Mesendoderm (in vitro differentiated cells): ENCODE measurements at regions not wholly inside any gene's neighbourhood (a gene's known extent, or its start where the extent isn't known, plus 50 kb on each side); places are given as distances from the start of the nearest gene placed in this dataset.

Source experiments
- DNase-seq: peaks from one replicate; pipeline ENCODE4 v3.0.0; 2013
- H2AK5ac ChIP-seq: 2 replicates; pipeline ENCODE4 v1.6.1; 2013; ENCODE audit warnings: low read length, inconsistent platforms
- H2BK120ac ChIP-seq: 2 replicates; pipeline ENCODE4 v1.6.1; 2013; ENCODE audit warnings: low read depth, mild to moderate bottlenecking, low read length, moderate library complexity, mixed read lengths
- H2BK15ac ChIP-seq: replicated peaks from 2 replicates; pipeline ENCODE4 v1.6.1; 2013; ENCODE audit warnings: low read depth, mild to moderate bottlenecking, moderate library complexity
- H2BK5ac ChIP-seq: 2 replicates; pipeline ENCODE4 v1.6.1; 2013; ENCODE audit warnings: low read length, inconsistent platforms
- H3K18ac ChIP-seq: 2 replicates; pipeline ENCODE4 v1.6.1; 2013; ENCODE audit warnings: mild to moderate bottlenecking, low read length, mixed read lengths
- H3K23ac ChIP-seq: one replicate; pipeline ENCODE4 v1.6.1; 2013; ENCODE audit warnings: low read length
- H3K27ac ChIP-seq: 2 replicates; pipeline ENCODE4 v1.5.1; 2013; ENCODE audit warnings: low read depth, mild to moderate bottlenecking, inconsistent platforms, low read length, moderate library complexity
- H3K27me3 ChIP-seq: 2 replicates; pipeline ENCODE4 v1.6.1; 2013; ENCODE audit warnings: low read length, control low read depth, mild to moderate bottlenecking, inconsistent platforms; ENCODE audit not compliant: insufficient read depth, poor library complexity
- H3K36me3 ChIP-seq: 2 replicates; pipeline ENCODE4 v1.6.1; 2013; ENCODE audit warnings: low read length, inconsistent platforms; ENCODE audit not compliant: control insufficient read depth, insufficient read depth
- H3K4ac ChIP-seq: one replicate; pipeline ENCODE4 v1.6.1; 2013; ENCODE audit warnings: low read depth, mild to moderate bottlenecking, low read length, moderate library complexity
- H3K4me1 ChIP-seq: 2 replicates; pipeline ENCODE4 v1.6.1; 2013; ENCODE audit warnings: low read depth, low read length, inconsistent platforms; ENCODE audit not compliant: control insufficient read depth
- H3K4me2 ChIP-seq: 2 replicates; pipeline ENCODE4 v1.6.1; 2013; ENCODE audit warnings: low read length
- H3K4me3 ChIP-seq: 2 replicates; pipeline ENCODE4 v1.5.1; 2013; ENCODE audit warnings: mild to moderate bottlenecking, low read length
- H3K56ac ChIP-seq: one replicate; pipeline ENCODE4 v1.6.1; 2013; ENCODE audit warnings: low read length
- H3K79me1 ChIP-seq: 2 replicates; pipeline ENCODE4 v1.6.1; 2013; ENCODE audit warnings: low read length, inconsistent platforms
- H3K79me2 ChIP-seq: 2 replicates; pipeline ENCODE4 v1.6.1; 2013; ENCODE audit warnings: mild to moderate bottlenecking, low read length; ENCODE audit not compliant: control insufficient read depth, insufficient read depth
- H3K9ac ChIP-seq: 2 replicates; pipeline ENCODE4 v1.6.1; 2013; ENCODE audit warnings: low read length, inconsistent platforms
- H4K5ac ChIP-seq: one replicate; pipeline ENCODE4 v1.6.1; 2013; ENCODE audit warnings: low read length
- H4K8ac ChIP-seq: one replicate; pipeline ENCODE4 v1.6.1; 2013; ENCODE audit warnings: low read depth, mild to moderate bottlenecking, control low read depth, low read length, moderate library complexity
- WGBS: extraction: QIAGEN DNeasy Blood & Tissue Kit; methylation state at CpG from one replicate; pipeline ENCODE4 v1.1.7; 2013; ENCODE audit warnings: low lambda C conversion rate, missing lambda C conversion rate; ENCODE audit not compliant: insufficient coverage; ENCODE audit errors: extremely low coverage; 5-methylcytosine and 5-hydroxymethylcytosine counted together

DNA sequence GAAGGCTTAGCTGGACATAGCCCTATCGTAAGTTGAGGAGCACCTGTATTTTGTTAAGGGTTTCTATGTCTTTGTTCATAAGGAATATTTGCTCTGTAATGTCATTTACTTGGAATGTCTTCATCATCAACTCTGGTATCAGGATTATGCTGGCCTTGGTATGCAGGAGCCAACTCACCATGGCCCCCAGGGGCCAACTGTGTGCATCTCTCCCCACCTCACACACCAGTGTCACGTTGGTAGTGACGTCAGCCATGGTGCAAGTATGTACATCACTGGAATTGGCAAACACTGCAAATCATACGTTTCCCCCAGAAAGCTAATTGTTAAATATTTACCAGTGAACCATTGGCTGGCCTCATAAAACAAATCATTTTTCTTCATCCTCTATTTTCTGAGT is 70.8 kb downstream of the YTHDF1 start:
- no peak overlapping the region for H3K23ac ChIP-seq
- no CpG with 5 or more reads among the region's 4 CpGs for WGBS
- DNase-seq, result no peak

GRCh38 chr20:63142933-63143332 is 73.0 kb downstream of the YTHDF1 start:
- H3K9ac ChIP-seq, result no peak overlapping the region
- no peak for DNase-seq
- H2AK5ac ChIP-seq, result no peak overlapping the region
- H3K36me3 ChIP-seq, result no peaks in the 10 kb centered on the region
- no peaks in the 10 kb centered on the region for H3K79me2 ChIP-seq
- H3K79me1 ChIP-seq, result no peaks in the 10 kb centered on the region
- no peak overlapping the region for H3K18ac ChIP-seq
- H2BK120ac ChIP-seq, result no peak overlapping the region
- H2BK15ac ChIP-seq, result no peak overlapping the region
- no peak overlapping the region for H4K5ac ChIP-seq
- no peak overlapping the region for H4K8ac ChIP-seq
- no peak overlapping the region for H3K27ac ChIP-seq
- H3K4ac ChIP-seq, result no peak overlapping the region
- no peaks in the 10 kb centered on the region for H3K4me1 ChIP-seq
- no peak overlapping the region for H3K56ac ChIP-seq
- no peak overlapping the region for H3K23ac ChIP-seq
- no peak overlapping the region for H2BK5ac ChIP-seq
- no peak overlapping the region for H3K4me3 ChIP-seq
- H3K4me2 ChIP-seq, result no peak overlapping the region
- no CpG with 5 or more reads among the region's 9 CpGs for WGBS
- H3K27me3 ChIP-seq, result no peaks in the 10 kb centered on the region

More for the DNA sequence above, 70.8 kb downstream of the YTHDF1 start:
- no peaks in the 10 kb centered on the region for H3K27me3 ChIP-seq
- no peak overlapping the region for H2BK15ac ChIP-seq
- no peak overlapping the region for H2AK5ac ChIP-seq
- H3K9ac ChIP-seq, result no peak overlapping the region
- H4K8ac ChIP-seq, result no peak overlapping the region
- no peaks in the 10 kb centered on the region for H3K36me3 ChIP-seq
- no peak overlapping the region for H3K4ac ChIP-seq
- no peaks in the 10 kb centered on the region for H3K79me1 ChIP-seq
- no peaks in the 10 kb centered on the region for H3K4me1 ChIP-seq
- no peak overlapping the region for H3K4me3 ChIP-seq
- H3K18ac ChIP-seq, result no peak overlapping the region
- H2BK120ac ChIP-seq, result no peak overlapping the region
- H3K56ac ChIP-seq, result no peak overlapping the region
- no peak overlapping the region for H4K5ac ChIP-seq
- no peak overlapping the region for H3K4me2 ChIP-seq
- no peaks in the 10 kb centered on the region for H3K79me2 ChIP-seq
- no peak overlapping the region for H2BK5ac ChIP-seq
- no peak overlapping the region for H3K27ac ChIP-seq

DNA sequence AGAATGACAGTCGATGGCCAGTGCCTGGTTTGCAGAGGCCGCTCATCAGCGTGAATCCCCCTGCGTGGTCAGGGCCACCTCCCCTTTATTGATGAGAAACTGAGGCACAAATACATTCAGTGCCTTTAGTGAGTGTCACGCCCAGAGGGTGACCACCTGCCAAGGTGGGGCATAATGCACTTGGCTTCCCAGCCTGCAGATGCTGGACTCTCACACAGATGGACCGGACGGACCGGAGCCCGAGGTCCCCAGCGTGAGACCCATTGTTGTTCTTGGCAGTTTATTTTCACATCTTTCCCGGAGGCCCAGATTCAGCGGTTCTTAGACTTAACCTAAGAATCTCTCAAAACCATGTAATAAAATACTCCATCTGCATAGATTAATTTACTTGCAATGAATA is 74.4 kb downstream of the YTHDF1 start:
- Histone ChIP-seq H3K4ac (no peak overlapping the region), H3K9ac (no peak overlapping the region), H3K79me2 (no peaks in the 10 kb centered on the region), H2BK5ac (no peak overlapping the region), H3K4me1 (no peaks in the 10 kb centered on the region), H3K56ac (no peak overlapping the region), H4K5ac (no peak overlapping the region), H3K79me1 (no peaks in the 10 kb centered on the region), H3K4me2 (no peak overlapping the region), H3K27ac (no peak overlapping the region), H3K18ac (no peak overlapping the region), H2AK5ac (no peak overlapping the region), H2BK120ac (no peak overlapping the region), H3K27me3 (no peaks in the 10 kb centered on the region), H4K8ac (no peak overlapping the region), H3K4me3 (no peak overlapping the region), H2BK15ac (no peak overlapping the region), H3K23ac (no peak overlapping the region), H3K36me3 (no peaks in the 10 kb centered on the region)
- WGBS, result no CpG with 5 or more reads among the region's 12 CpGs
- DNase-seq, result no peak

- no peak overlapping the region for H3K56ac ChIP-seq
Measured at GRCh38 chr20:63140514-63141433, 75.2 kb downstream of the YTHDF1 start.

GRCh38 chr20:63139837-63140236 is 76.1 kb downstream of the YTHDF1 start:
- Histone ChIP-seq H3K79me2 (no peaks in the 10 kb centered on the region), H3K27me3 (no peaks in the 10 kb centered on the region), H4K8ac (no peak overlapping the region), H3K23ac (no peak overlapping the region), H2AK5ac (no peak overlapping the region), H4K5ac (no peak overlapping the region), H3K56ac (no peak overlapping the region), H3K4me3 (no peak overlapping the region), H3K36me3 (no peaks in the 10 kb centered on the region), H3K79me1 (no peaks in the 10 kb centered on the region), H2BK120ac (no peak overlapping the region), H3K4me1 (no peaks in the 10 kb centered on the region), H3K9ac (no peak overlapping the region), H3K4me2 (no peak overlapping the region), H2BK15ac (no peak overlapping the region), H2BK5ac (no peak overlapping the region), H3K4ac (no peak overlapping the region), H3K27ac (no peak overlapping the region), H3K18ac (no peak overlapping the region)
- no CpG with 5 or more reads among the region's 19 CpGs for WGBS
- DNase-seq, result no peak

More at GRCh38 chr20:63140514-63141433, 75.2 kb downstream of the YTHDF1 start:
- H4K5ac ChIP-seq, result no peak overlapping the region
- no peak overlapping the region for H3K23ac ChIP-seq
- no peak overlapping the region for H2BK5ac ChIP-seq
- no peak overlapping the region for H3K18ac ChIP-seq
- H3K27me3 ChIP-seq, result no peaks in the 10 kb centered on the region
- no peaks in the 10 kb centered on the region for H3K4me1 ChIP-seq
- no peak overlapping the region for H2BK15ac ChIP-seq
- no peak overlapping the region for H3K4me3 ChIP-seq
- no peak for DNase-seq
- no peak overlapping the region for H3K4me2 ChIP-seq
- no CpG with 5 or more reads among the region's 24 CpGs for WGBS
- no peaks in the 10 kb centered on the region for H3K79me1 ChIP-seq
- H3K27ac ChIP-seq, result no peak overlapping the region
- no peak overlapping the region for H2BK120ac ChIP-seq
- no peaks in the 10 kb centered on the region for H3K79me2 ChIP-seq
- H3K4ac ChIP-seq, result no peak overlapping the region
- no peak overlapping the region for H2AK5ac ChIP-seq
- no peaks in the 10 kb centered on the region for H3K36me3 ChIP-seq
- H3K9ac ChIP-seq, result no peak overlapping the region
- H4K8ac ChIP-seq, result no peak overlapping the region
